ENCODE measurements at regions not wholly inside any gene's neighbourhood (a gene's known extent, or its start where the extent isn't known, plus 50 kb on each side); places are given as distances from the start of the nearest gene placed in this dataset.

- no peak for TF ChIP-seq POLR2A (IDR thresholded peaks at IDR 0.05; ENCODE audit: low read depth, low read length)
- TF ChIP-seq POLR2AphosphoS5 (IDR thresholded peaks at IDR 0.05; ENCODE audit: low read depth, low read length), result no peak
Observed at GRCh38 chr3:182731764-182732163, 61.5 kb upstream of the ATP11B start.

Measured in GM12892 (cell line).